ENCODE measurements at regions not wholly inside any gene's neighbourhood (a gene's known extent, or its start where the extent isn't known, plus 50 kb on each side); places are given as distances from the start of the nearest gene placed in this dataset.

GRCh38 chr7:370775-371118 is 80.8 kb downstream of the FOXL3 start:
- DNase-seq (ENCODE audit: low read depth in 2 of 3, low spot score in 1 of 3) = no peak

- DNase-seq (ENCODE audit: low read depth in 2 of 3, low spot score in 1 of 3) = no peak
Observed at GRCh38 chr7:371119-371778, 81.3 kb downstream of the FOXL3 start.

GRCh38 chr7:371779-372545 is 82.0 kb downstream of the FOXL3 start:
- DNase-seq (ENCODE audit: low read depth in 2 of 3, low spot score in 1 of 3) = no peak

DNA sequence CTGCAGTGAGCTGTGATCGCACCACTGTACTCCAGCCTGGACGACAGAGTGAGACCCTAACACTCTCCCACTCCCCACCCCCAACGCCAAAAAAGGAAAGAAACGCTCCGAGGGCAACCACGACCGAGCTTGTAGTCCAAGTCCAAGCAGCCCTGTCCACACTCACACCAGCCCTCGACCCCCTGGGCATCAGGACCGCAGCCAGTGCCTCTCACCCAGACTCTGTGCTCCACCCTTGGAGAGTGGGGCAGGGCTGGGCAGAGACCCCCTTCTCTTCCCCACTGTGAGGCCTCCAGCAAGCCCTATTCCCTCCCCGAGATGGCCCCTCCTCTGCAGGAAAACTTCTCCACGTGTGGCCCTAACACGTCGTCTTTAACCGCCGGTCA is 82.6 kb downstream of the FOXL3 start:
- no peak for DNase-seq (ENCODE audit: low read depth in 2 of 3, low spot score in 1 of 3)

- DNase-seq (ENCODE audit: low read depth in 2 of 3, low spot score in 1 of 3) = no peak
Observed at GRCh38 chr7:372932-373791, 83.2 kb downstream of the FOXL3 start.

DNA sequence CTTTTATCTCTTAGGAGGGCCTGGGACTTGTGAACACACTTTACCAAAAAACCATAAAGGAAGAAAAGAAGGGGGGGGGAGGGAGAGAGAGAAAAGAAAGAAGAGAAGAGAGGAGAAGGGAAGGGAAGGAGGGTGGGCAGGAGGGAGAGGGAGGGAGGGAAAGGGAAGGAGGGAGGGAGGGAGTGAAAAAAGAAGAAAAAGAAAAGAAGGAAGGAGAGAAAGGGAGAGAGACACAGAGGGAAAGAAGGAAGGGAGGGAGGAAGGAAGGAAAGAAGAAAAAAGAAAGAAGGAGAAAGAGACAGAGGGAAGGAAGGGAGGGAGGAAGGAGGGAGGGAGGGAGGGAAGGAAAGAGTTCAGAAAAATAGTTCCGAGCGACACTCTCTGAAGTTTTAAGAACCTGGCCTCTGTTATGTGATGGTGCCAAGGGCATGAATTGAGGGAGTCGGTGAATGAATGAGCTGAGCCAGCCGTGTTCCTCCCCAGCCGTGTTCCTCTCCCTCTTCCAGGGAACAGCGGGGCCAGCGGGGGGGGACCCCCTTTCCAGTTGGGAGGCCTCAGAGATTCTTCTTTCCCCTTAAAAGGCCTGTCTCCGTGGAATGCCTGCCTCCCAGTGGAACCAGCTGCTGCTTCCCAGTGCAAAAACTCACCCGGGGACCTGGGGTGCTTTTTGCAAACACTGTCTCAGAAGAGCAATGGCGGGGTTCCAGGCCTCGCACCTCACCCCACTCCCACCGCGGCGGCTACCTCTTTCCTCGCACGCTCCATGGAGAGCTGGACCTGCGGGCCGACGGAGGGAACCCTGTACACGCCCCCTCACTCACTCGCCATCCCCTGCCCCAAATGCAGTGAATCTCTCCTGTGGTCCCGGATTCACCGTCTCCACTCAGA is 84.1 kb downstream of the FOXL3 start:
- no peak for DNase-seq (ENCODE audit: low read depth in 2 of 3, low spot score in 1 of 3)

- no peak for DNase-seq (ENCODE audit: low read depth in 2 of 3, low spot score in 1 of 3)
Observed at GRCh38 chr7:374706-375311, 84.8 kb downstream of the FOXL3 start.

GRCh38 chr7:375321-375831 is 85.4 kb downstream of the FOXL3 start:
- no peak for DNase-seq (ENCODE audit: low read depth in 2 of 3, low spot score in 1 of 3)

- DNase-seq (ENCODE audit: low read depth in 2 of 3, low spot score in 1 of 3) = no peak
Observed at GRCh38 chr7:375901-376305, 85.9 kb downstream of the FOXL3 start.

DNA sequence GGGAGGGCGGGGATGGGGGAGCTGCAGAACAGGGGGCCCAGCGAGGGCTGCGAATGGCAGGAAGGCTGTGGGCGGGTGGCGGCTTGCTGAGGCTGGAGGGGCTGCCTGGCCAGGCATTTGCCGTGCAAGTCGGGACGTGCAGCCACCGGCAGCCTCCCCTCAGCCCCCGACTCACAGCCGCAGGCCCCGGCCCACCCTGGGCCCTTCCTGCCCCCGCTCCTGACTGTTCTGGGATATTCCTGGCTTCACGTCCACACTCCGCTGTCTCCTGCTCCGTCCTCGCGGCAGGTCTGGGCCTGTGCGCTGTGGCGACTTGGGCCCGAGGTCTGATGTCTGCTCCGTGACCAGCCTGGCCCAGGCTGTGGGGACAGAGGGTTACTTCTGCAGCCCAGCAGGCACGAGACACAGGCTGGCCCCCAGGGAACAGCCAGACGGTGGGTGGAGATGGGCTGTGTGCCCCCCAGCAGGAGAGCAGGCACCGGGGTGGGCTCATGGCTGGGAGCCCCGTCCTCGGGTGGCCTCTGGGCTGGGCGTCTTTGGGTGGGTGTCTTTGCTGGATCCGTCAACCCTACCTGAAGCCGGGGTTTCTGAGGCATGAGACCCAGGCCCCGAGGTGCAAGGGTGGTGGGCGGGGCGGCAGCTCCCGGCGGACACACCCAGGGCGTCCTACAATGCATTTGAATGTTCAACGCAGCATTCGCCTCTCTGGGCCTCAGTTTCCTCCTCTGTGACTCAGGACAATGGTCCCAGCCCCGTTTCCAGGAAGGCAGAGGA is 86.5 kb downstream of the FOXL3 start:
- DNase-seq (ENCODE audit: low read depth in 2 of 3, low spot score in 1 of 3) = no peak

- DNase-seq (ENCODE audit: low read depth in 2 of 3, low spot score in 1 of 3) = no peak
Observed at GRCh38 chr7:377080-378040, 87.4 kb downstream of the FOXL3 start.

DNA sequence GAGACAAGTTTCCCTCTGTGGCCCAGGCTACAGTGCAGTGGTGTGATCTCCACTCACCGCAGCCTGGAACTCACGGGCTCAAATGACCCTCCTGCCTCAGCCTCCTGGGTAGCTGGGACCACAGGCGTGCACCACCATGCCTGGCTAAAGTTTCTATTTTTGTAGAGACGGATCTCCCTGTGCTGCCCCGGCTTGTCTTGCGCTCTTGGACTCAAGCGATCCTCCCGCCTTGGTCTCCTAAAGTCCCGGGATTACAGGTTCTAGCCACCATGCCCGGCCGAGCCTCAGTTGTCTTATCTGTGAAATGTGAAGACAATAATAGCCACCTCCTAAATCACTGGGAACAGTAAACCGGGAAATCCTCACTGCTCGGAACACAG is 88.1 kb downstream of the FOXL3 start:
- DNase-seq (ENCODE audit: low read depth in 2 of 3, low spot score in 1 of 3) = no peak

- DNase-seq (ENCODE audit: low read depth in 2 of 3, low spot score in 1 of 3) = no peak
Observed at GRCh38 chr7:378551-379455, 88.8 kb downstream of the FOXL3 start.

- no peak for DNase-seq (ENCODE audit: low read depth in 2 of 3, low spot score in 1 of 3)
Observed at GRCh38 chr7:379456-380138, 89.6 kb downstream of the FOXL3 start.

- no peak for DNase-seq (ENCODE audit: low read depth in 2 of 3, low spot score in 1 of 3)
Observed at GRCh38 chr7:380139-380485, 90.1 kb downstream of the FOXL3 start.

GRCh38 chr7:380711-381210 is 90.8 kb downstream of the FOXL3 start:
- DNase-seq (ENCODE audit: low read depth in 2 of 3, low spot score in 1 of 3) = no peak

Measured in stimulated activated CD4-positive, alpha-beta T cell treated with anti-CD3 and anti-CD28 coated beads, Interleukin-12 subunit alpha, Interleukin-12 subunit beta, amount 100 ng/mL, for 48 hours (primary cell).